Fibroblast of mammary gland (primary cell): ENCODE measurements at regions not wholly inside any gene's neighbourhood (a gene's known extent, or its start where the extent isn't known, plus 50 kb on each side); places are given as distances from the start of the nearest gene placed in this dataset.
"Not testable (repeated sequence)": the region's sequence is repeated elsewhere in the genome, so short reads cannot be mapped to it uniquely, and the experiment has no call there.

Experiments
- DNase-seq: peaks from one replicate; pipeline ENCODE4 v3.0.0-alpha.2; 2010; ENCODE audit warnings: low read depth
- H3K4me3 ChIP-seq: 2 replicates; pipeline ENCODE4 v1.5.1; 2011; ENCODE audit warnings: low read depth, mild to moderate bottlenecking, low read length, moderate library complexity; ENCODE audit not compliant: control insufficient read depth
- TF ChIP-seq, protein P1 (sequence below): conservative IDR thresholded peaks from 2 replicates; pipeline ENCODE4 v1.5.1; 2011; ENCODE audit warnings: low read depth, low read length, inconsistent platforms; ENCODE audit not compliant: control insufficient read depth, insufficient read depth

DNA sequence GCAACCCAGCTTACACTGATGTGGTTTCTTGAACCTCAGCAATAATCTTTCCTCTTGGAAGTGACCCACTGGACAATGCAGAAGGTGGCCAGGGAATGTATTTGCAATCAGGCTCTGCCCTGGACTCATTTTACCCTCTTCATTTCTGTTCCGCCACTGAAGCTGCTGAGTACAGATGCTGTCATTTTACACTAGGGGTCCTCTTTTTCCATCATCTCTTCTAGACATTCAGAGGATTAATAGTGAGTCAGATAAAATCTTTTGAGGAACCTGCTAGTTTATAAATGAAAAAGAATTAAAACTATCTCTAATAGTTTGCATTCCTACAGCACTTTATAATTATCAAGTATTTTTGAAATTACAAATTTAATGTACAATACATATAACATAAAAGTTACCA lies 87.9 kb upstream of the PNPT1 start:
- H3K4me3 ChIP-seq = no peak overlapping the region
- TF ChIP-seq, protein P1, sequence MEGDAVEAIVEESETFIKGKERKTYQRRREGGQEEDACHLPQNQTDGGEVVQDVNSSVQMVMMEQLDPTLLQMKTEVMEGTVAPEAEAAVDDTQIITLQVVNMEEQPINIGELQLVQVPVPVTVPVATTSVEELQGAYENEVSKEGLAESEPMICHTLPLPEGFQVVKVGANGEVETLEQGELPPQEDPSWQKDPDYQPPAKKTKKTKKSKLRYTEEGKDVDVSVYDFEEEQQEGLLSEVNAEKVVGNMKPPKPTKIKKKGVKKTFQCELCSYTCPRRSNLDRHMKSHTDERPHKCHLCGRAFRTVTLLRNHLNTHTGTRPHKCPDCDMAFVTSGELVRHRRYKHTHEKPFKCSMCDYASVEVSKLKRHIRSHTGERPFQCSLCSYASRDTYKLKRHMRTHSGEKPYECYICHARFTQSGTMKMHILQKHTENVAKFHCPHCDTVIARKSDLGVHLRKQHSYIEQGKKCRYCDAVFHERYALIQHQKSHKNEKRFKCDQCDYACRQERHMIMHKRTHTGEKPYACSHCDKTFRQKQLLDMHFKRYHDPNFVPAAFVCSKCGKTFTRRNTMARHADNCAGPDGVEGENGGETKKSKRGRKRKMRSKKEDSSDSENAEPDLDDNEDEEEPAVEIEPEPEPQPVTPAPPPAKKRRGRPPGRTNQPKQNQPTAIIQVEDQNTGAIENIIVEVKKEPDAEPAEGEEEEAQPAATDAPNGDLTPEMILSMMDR = no peak

DNA sequence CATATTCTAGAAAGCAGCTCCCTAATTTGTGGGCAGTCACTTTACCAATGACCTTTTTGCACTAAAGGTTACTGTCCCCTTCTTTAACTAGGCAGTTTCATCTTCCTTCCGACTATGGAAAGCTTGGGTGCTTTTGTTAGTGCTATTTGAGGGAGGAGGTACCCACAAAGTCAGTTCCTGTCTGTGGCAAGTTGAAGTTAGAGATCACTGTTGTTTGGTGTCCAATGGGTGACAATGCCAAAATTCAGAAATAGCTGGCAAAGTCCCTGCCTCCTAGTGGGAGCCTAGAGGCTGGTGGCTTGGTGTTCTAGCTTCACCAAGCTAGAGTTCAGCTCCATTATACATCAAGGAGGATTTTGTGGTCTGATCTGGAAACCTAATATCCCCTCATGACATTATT lies 87.1 kb upstream of the PNPT1 start:
- H3K4me3 ChIP-seq = no peak overlapping the region
- DNase-seq = no peak
- TF ChIP-seq, protein P1 = no peak

More for the DNA sequence above, 87.9 kb upstream of the PNPT1 start:
- DNase-seq = peak; percentile 5

DNA sequence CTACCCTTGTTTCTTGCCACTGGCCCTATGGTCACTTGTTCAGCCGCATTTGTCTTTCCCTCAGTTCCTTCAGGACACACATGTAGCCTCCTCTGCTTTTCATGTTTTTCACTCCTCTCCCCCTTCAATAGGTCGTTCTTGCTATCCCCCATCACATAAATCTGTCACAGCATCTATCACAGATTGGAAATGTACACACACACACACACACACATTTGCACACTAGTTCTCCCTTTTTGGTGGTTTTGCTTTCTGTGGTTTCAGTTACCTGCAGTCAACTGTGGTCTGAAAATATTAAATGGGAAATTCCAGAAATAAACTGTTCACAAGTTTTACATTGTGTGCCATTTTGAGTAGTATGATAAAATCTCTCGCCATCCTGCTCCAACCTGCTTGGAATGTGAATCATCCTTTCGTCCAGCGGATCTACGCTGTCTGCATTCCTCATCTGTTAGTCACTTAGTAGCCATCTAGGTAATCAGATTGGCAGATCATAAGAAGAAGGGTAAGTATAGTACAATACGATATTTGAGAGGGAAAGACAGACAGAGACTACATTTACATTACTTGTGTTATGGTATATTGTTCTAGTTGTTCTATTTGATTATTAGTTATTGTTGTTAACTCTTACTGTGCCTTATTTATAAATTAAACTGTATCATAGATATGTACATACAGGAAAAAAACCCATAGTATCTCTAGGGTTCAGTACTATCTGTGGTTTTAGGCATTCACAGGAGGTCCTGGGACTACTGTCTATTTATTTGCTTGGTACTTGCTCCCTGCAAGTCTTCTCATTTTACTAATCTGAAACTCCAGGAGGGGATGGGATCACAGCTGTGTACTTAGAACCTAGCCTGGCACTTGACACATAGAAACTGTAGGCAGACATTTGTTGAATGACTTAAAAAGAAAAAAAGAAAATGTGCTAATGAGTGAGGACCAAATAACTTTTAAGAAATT lies 86.1 kb upstream of the PNPT1 start:
- no peak overlapping the region for H3K4me3 ChIP-seq
- DNase-seq = peak; percentile 57
- TF ChIP-seq, protein P1 = no peak

DNA sequence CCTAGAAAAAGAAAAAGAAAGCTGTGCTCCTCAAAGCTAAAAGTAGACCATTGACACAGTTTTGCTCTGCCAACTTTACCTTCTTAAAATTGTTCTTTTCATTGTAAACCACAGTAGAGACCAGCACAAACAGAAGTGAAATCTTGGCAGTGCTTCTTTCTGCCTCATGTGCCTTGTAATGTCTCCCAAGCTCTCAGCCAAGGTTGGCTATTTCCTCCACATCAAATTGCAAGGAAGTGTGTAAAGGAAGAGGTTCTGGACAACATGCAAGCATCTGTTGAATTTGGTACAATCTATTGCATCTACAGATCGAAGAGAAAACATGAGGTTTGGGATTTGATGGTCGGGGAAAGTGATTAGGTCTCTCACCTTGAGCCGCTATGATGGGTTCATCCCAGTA lies 83.3 kb upstream of the PNPT1 start:
- H3K4me3 ChIP-seq = no peak overlapping the region
- TF ChIP-seq, protein P1 = no peak
- DNase-seq = no peak

DNA sequence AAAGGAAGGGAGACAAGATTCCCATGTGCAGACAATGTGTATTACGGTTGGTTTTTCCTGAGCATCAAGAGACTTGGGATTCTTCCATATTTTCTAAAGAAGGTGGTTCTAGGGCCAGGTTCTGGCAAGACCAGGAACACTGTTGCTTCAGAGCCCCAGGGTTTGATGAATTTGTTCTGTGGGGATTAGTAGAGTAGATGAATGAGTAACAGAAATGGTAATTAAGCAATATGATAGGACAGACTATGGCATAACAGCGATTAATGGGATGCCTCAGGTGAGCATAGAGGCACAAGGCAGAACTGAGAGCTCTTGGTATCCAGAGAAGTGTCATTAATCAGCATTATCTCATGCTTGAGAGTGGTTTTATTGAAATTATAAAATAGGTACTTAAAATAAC lies 82.8 kb upstream of the PNPT1 start:
- no peak for DNase-seq
- no peak overlapping the region for H3K4me3 ChIP-seq
- TF ChIP-seq, protein P1 = no peak

DNA sequence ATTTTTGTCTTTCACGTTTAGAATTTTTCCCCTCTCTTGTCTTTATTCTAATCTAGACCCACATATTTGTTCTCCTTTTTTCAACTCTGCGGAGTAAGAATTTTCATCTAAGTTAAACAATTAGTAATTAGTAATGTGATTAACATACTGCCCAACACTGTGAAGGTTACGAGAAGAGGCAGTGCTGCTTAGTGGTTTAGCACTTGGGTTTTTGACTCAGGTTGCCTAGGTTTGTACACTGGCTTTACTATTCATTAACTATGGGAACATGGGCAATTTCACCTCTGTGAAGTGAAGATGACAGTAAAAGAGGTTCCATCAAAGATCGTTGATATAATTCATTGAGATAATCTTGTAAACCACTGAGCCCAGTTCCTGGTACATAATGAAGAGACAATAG lies 82.2 kb upstream of the PNPT1 start:
- TF ChIP-seq, protein P1 = no peak
- no peak for DNase-seq

DNA sequence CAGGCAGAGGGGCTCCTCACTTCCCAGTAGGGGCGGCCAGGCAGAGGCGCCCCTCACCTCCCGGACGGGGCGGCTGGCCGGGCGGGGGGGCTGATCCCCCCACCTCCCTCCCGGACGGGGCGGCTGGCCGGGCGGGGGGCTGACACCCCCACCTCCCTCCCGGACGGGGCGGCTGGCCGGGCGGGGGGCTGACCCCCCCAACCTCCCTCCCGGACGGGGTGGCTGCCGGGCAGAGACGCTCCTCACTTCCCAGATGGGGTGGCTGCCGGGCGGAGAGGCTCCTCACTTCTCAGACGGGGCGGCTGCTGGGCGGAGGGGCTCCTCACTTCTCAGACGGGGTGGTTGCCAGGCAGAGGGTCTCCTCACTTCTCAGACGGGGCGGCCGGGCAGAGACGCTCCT lies 80.0 kb upstream of the PNPT1 start:
- not testable (repeated sequence) for DNase-seq, H3K4me3 ChIP-seq

More for the DNA sequence above, 82.2 kb upstream of the PNPT1 start:
- H3K4me3 ChIP-seq = no peak overlapping the region
